ENCODE measurements at regions not wholly inside any gene's neighbourhood (a gene's known extent, or its start where the extent isn't known, plus 50 kb on each side); places are given as distances from the start of the nearest gene placed in this dataset.

DNA sequence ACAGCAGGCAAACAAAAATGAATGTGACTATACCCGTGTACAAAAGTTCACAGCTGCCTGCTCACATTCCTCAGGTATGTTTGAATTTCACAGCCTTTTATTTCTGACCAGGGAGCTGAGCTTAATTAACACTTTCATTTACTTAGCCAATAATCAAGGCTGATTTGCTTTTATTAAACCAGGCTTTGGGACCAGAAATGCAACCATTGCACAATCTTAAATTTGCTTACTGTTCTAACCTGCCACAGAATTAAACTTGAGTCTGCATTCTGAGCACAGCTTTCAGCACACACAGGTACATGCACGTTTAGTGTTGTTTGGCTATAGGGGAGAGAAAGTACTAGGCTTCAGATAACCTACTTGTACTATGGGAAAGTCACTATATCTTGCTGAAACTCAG lies 372.4 kb upstream of the ATP5MC3 start:
- Histone ChIP-seq H3K9me3 (no peaks in the 10 kb centered on the region), H3K27me3 (peaks cover 0 to 11% (median 0%) of the 10 kb centered on the region in 9 donors), H3K36me3 (no peaks in the 10 kb centered on the region), H3K4me3 (no peak overlapping the region), H3K27ac (no peak overlapping the region), H3K4me1 (no peaks in the 10 kb centered on the region)
- intact Hi-C loops (cut with DNase I): no loop called here
- 40 to 48% (median 44%) methylated on average over 2 of the region's 2 CpGs for WGBS, 4 donors
- ATAC-seq (no peak), DNase-seq (no peak)
- no peak for TF ChIP-seq POLR2A (IDR thresholded peaks at IDR 0.05)
- TF ChIP-seq, protein P1, sequence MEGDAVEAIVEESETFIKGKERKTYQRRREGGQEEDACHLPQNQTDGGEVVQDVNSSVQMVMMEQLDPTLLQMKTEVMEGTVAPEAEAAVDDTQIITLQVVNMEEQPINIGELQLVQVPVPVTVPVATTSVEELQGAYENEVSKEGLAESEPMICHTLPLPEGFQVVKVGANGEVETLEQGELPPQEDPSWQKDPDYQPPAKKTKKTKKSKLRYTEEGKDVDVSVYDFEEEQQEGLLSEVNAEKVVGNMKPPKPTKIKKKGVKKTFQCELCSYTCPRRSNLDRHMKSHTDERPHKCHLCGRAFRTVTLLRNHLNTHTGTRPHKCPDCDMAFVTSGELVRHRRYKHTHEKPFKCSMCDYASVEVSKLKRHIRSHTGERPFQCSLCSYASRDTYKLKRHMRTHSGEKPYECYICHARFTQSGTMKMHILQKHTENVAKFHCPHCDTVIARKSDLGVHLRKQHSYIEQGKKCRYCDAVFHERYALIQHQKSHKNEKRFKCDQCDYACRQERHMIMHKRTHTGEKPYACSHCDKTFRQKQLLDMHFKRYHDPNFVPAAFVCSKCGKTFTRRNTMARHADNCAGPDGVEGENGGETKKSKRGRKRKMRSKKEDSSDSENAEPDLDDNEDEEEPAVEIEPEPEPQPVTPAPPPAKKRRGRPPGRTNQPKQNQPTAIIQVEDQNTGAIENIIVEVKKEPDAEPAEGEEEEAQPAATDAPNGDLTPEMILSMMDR (IDR thresholded peaks at IDR 0.05): no peak

DNA sequence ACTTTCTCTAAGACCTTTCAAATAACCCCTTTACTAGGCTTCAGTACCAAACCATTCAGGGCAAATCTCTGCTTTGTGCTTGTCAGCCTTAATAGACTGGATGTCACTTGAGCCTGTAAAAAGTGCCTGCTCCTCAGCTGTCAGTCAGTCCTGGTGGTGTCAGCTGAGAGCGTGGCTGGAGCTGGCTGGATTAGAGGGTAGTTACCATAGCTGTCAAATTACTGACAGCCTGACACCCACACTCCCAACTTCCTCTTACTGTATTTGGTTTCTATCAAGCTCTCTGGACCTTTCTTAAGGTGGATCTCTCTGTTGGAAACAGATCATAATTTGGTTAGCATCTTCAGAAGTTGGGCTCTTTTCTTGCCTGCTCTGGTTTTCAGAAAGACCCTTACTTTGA lies 371.4 kb upstream of the ATP5MC3 start:
- Histone ChIP-seq H3K27ac (no peak overlapping the region), H3K4me1 (no peaks in the 10 kb centered on the region), H3K36me3 (no peaks in the 10 kb centered on the region), H3K9me3 (no peaks in the 10 kb centered on the region), H3K27me3 (peaks cover 0 to 11% (median 0%) of the 10 kb centered on the region in 9 donors), H3K4me3 (no peak overlapping the region)
- DNase-seq (no peak), ATAC-seq (no peak)
- 9 to 20% (median 18%) methylated on average over 1 of the region's 1 CpG for WGBS, 4 donors
- intact Hi-C loops (cut with DNase I): no loop called here
- TF ChIP-seq, protein P1 (IDR thresholded peaks at IDR 0.05): no peak
- TF ChIP-seq POLR2A (IDR thresholded peaks at IDR 0.05): no peak

DNA sequence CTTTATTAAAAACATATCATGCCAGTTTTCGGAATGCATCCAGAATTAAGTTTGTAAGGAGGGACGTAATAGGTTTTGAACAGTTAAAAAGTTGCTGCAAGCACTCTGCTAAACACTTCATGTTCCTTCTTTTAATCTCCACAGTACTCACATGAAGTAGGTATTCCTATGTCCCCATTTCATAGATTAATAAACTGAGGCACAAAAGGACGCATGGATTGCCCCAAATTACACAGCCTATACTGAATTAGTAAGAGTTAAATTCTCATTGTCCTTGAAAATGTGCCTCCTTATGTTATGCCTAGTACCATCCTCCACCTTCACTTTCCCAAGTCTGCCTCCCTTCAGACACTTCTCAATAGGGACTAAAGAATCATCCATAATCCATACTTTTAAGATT lies 358.9 kb upstream of the ATP5MC3 start:
- DNase-seq (no peak), ATAC-seq (no peak)
- intact Hi-C loops (cut with DNase I): no loop called here
- Histone ChIP-seq H3K4me3 (no peak overlapping the region), H3K27me3 (no peaks in the 10 kb centered on the region), H3K4me1 (no peaks in the 10 kb centered on the region), H3K27ac (no peak overlapping the region), H3K9me3 (peaks cover 0 to 25% (median 7%) of the 10 kb centered on the region in 12 donors), H3K36me3 (no peaks in the 10 kb centered on the region)
- 90 to 93% (median 92%) methylated on average over 3 of the region's 3 CpGs for WGBS, 4 donors
- TF ChIP-seq, protein P1 (IDR thresholded peaks at IDR 0.05): no peak
- TF ChIP-seq POLR2A (IDR thresholded peaks at IDR 0.05): no peak

DNA sequence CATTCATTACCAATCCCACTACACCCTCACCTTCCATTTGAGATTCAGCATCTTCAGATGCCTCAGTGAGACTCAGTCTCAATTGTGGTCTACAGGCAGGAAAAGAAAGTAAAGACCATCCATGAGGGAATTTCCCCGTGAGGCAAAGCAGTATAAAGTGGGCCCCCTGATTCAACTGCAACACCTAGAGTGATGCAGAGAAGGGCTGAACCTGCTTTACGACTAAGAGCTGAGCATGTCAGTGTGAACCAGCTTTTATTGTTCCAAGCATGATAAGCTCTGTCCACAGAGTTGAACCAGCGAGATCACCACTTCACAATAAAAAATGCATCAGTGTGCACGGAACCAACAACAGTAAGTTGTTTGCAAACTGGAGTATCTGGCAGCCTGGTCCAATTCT lies 357.6 kb upstream of the ATP5MC3 start:
- TF ChIP-seq, protein P1 (IDR thresholded peaks at IDR 0.05): no peak
- H3K9me3 ChIP-seq: peaks cover 0 to 16% (median 5%) of the 10 kb centered on the region in 12 donors
- H3K4me1 ChIP-seq: no peaks in the 10 kb centered on the region
- H3K27ac ChIP-seq: no peak overlapping the region
- H3K36me3 ChIP-seq: no peaks in the 10 kb centered on the region
- DNase-seq: no peak
- ATAC-seq: no peak
- H3K4me3 ChIP-seq: no peak overlapping the region
- 78 to 84% (median 81%) methylated on average over 4 of the region's 4 CpGs for WGBS, 4 donors
- intact Hi-C loops (cut with DNase I): no loop called here
- H3K27me3 ChIP-seq: no peaks in the 10 kb centered on the region
